ENCODE measurements at regions not wholly inside any gene's neighbourhood (a gene's known extent, or its start where the extent isn't known, plus 50 kb on each side); places are given as distances from the start of the nearest gene placed in this dataset.

DNA sequence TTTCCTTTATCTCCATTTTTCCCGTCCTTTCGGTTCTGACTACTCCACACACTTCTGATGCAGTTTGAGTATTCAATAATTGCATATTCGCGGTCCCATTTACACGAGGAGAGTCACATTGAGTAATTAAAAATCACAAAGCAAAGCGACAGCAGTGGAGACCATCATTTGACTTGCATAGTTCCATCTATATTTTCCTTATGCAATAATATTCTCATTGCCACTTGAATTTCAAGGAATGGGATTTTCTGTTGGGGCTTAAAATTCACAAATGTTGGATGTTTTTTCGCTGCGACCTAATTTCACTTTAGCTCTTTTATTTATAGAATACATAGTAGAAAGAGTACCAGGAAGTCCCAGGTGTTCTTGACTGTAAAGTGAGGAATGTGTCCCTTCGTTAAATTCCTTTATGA is 186.8 kb downstream of the ZEB2 start:
- peak overlapping the region; percentile 51 for H3K9ac ChIP-seq (ENCODE audit: low read length)
- H3K4me1 ChIP-seq (ENCODE audit: insufficient read depth, low read length), result peaks cover 10% of the 10 kb centered on the region
- H3K27me3 ChIP-seq (ENCODE audit: control insufficient read depth in 1 of 2, insufficient read depth in 2 of 2, low read length in 2 of 2), result no peaks in the 10 kb centered on the region
- H3K36me3 ChIP-seq (ENCODE audit: insufficient read depth, low read length), result no peaks in the 10 kb centered on the region
- peak overlapping the region; percentile 29 to 64 for H3K4me3 ChIP-seq (ENCODE audit: low read depth in 1 of 2, low read length in 2 of 2)
- H3K27ac ChIP-seq (ENCODE audit: low read depth, low read length), result no peak overlapping the region
- H3K9me3 ChIP-seq (ENCODE audit: low read length), result no peaks in the 10 kb centered on the region

- H3K4me3 ChIP-seq (ENCODE audit: low read depth in 1 of 2, low read length in 2 of 2), result peak overlapping the region; percentile 29 to 64
- H3K36me3 ChIP-seq (ENCODE audit: insufficient read depth, low read length), result no peaks in the 10 kb centered on the region
- H3K27me3 ChIP-seq (ENCODE audit: control insufficient read depth in 1 of 2, insufficient read depth in 2 of 2, low read length in 2 of 2), result no peaks in the 10 kb centered on the region
- no peaks in the 10 kb centered on the region for H3K9me3 ChIP-seq (ENCODE audit: low read length)
- H3K9ac ChIP-seq (ENCODE audit: low read length), result peak overlapping the region; percentile 51
- peaks cover 10% of the 10 kb centered on the region for H3K4me1 ChIP-seq (ENCODE audit: insufficient read depth, low read length)
- H3K27ac ChIP-seq (ENCODE audit: low read depth, low read length), result peak overlapping the region; percentile 76
Observed at GRCh38 chr2:144332356-144333142, 187.4 kb downstream of the ZEB2 start.

DNA sequence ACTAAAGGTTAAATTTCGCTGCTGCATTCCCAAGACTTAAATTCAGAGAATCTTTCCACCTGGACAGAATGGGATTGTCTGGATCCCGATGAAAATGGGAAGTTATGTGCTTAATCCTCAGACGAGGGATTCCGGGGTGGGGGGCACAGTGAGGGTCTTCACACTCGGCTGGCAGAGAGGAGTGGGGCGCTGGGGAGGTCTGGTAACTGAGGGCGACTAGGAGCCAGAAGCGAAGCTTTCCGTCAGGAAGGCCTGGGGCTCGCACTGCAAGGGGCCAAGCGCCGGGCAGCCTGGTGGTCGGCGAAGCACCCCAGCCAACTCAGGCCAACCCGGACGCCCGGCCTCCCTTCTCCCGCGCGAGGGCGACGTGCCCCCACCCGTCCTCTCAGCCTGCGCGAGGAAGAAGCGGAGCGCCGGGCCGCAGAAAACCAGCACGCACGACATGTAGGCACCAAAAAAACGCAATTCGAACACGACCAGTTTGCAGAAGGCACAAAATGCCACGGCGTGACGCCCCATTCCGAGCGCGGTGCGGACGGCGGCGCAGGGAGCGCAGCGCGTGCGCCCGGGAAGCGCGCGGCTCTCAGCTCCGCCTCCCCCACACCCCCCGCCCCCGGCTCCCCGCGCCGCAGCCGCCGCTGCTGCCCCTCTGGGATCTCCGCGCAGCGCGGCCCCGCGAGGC is 188.1 kb downstream of the ZEB2 start:
- Histone ChIP-seq H3K4me3 (ENCODE audit: low read depth in 1 of 2, low read length in 2 of 2) (peak overlapping the region; percentile 53 to 83), H3K4me1 (ENCODE audit: insufficient read depth, low read length) (peaks cover 10% of the 10 kb centered on the region), H3K36me3 (ENCODE audit: insufficient read depth, low read length) (no peaks in the 10 kb centered on the region), H3K27ac (ENCODE audit: low read depth, low read length) (peak overlapping the region; percentile 76), H3K27me3 (ENCODE audit: control insufficient read depth in 1 of 2, insufficient read depth in 2 of 2, low read length in 2 of 2) (no peaks in the 10 kb centered on the region), H3K9ac (ENCODE audit: low read length) (peak overlapping the region; percentile 34), H3K9me3 (ENCODE audit: low read length) (no peaks in the 10 kb centered on the region)

GRCh38 chr2:144330951-144331673 is 188.8 kb downstream of the ZEB2 start:
- Histone ChIP-seq H3K27me3 (ENCODE audit: control insufficient read depth in 1 of 2, insufficient read depth in 2 of 2, low read length in 2 of 2) (no peaks in the 10 kb centered on the region), H3K4me3 (ENCODE audit: low read depth in 1 of 2, low read length in 2 of 2) (peak overlapping the region; percentile 53 to 83), H3K9ac (ENCODE audit: low read length) (peak overlapping the region; percentile 34), H3K9me3 (ENCODE audit: low read length) (no peaks in the 10 kb centered on the region), H3K36me3 (ENCODE audit: insufficient read depth, low read length) (no peaks in the 10 kb centered on the region), H3K27ac (ENCODE audit: low read depth, low read length) (peak overlapping the region; percentile 76), H3K4me1 (ENCODE audit: insufficient read depth, low read length) (peaks cover 10% of the 10 kb centered on the region)

GRCh38 chr2:144329472-144329871 is 190.4 kb downstream of the ZEB2 start:
- no peak overlapping the region for H3K27ac ChIP-seq (ENCODE audit: low read depth, low read length)
- no peak overlapping the region for H3K9ac ChIP-seq (ENCODE audit: low read length)
- peaks cover 10% of the 10 kb centered on the region for H3K4me1 ChIP-seq (ENCODE audit: insufficient read depth, low read length)
- no peaks in the 10 kb centered on the region for H3K27me3 ChIP-seq (ENCODE audit: control insufficient read depth in 1 of 2, insufficient read depth in 2 of 2, low read length in 2 of 2)
- H3K4me3 ChIP-seq (ENCODE audit: low read depth in 1 of 2, low read length in 2 of 2), result no peak overlapping the region
- no peaks in the 10 kb centered on the region for H3K9me3 ChIP-seq (ENCODE audit: low read length)
- H3K36me3 ChIP-seq (ENCODE audit: insufficient read depth, low read length), result no peaks in the 10 kb centered on the region

GRCh38 chr2:144328938-144329337 is 191.0 kb downstream of the ZEB2 start:
- no peaks in the 10 kb centered on the region for H3K36me3 ChIP-seq (ENCODE audit: insufficient read depth, low read length)
- H3K4me3 ChIP-seq (ENCODE audit: low read depth in 1 of 2, low read length in 2 of 2), result no peak overlapping the region
- no peak overlapping the region for H3K9ac ChIP-seq (ENCODE audit: low read length)
- no peak overlapping the region for H3K27ac ChIP-seq (ENCODE audit: low read depth, low read length)
- no peaks in the 10 kb centered on the region for H3K9me3 ChIP-seq (ENCODE audit: low read length)
- H3K4me1 ChIP-seq (ENCODE audit: insufficient read depth, low read length), result peaks cover 10% of the 10 kb centered on the region
- H3K27me3 ChIP-seq (ENCODE audit: control insufficient read depth in 1 of 2, insufficient read depth in 2 of 2, low read length in 2 of 2), result no peaks in the 10 kb centered on the region

DNA sequence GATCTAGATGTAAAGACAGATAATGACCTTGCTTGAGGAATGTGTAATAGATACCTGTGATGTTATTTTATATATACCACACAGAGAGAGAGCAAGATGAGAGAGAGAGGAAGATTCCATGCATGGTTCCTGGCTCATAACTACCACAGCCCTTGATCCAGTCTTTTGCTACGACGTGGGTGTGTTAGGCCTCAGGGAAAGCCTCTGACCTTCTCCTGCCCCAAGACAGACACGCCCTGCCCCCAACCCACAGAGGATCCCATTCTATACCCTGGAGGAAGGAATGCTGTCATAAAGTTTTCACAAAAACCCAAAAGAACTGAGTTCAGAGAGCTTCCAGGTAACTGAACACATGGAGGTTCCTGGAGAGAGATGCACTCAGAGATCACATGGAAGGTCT is 193.1 kb downstream of the ZEB2 start:
- Histone ChIP-seq H3K27me3 (ENCODE audit: control insufficient read depth in 1 of 2, insufficient read depth in 2 of 2, low read length in 2 of 2) (no peaks in the 10 kb centered on the region), H3K36me3 (ENCODE audit: insufficient read depth, low read length) (no peaks in the 10 kb centered on the region), H3K4me1 (ENCODE audit: insufficient read depth, low read length) (peaks cover 6% of the 10 kb centered on the region), H3K9me3 (ENCODE audit: low read length) (no peaks in the 10 kb centered on the region), H3K9ac (ENCODE audit: low read length) (no peak overlapping the region), H3K27ac (ENCODE audit: low read depth, low read length) (no peak overlapping the region), H3K4me3 (ENCODE audit: low read depth in 1 of 2, low read length in 2 of 2) (no peak overlapping the region)

- H3K4me1 ChIP-seq (ENCODE audit: insufficient read depth, low read length), result no peaks in the 10 kb centered on the region
- H3K36me3 ChIP-seq (ENCODE audit: insufficient read depth, low read length), result no peaks in the 10 kb centered on the region
- H3K27ac ChIP-seq (ENCODE audit: low read depth, low read length), result no peak overlapping the region
- no peak overlapping the region for H3K9ac ChIP-seq (ENCODE audit: low read length)
- no peaks in the 10 kb centered on the region for H3K9me3 ChIP-seq (ENCODE audit: low read length)
- no peaks in the 10 kb centered on the region for H3K27me3 ChIP-seq (ENCODE audit: control insufficient read depth in 1 of 2, insufficient read depth in 2 of 2, low read length in 2 of 2)
- no peak overlapping the region for H3K4me3 ChIP-seq (ENCODE audit: low read depth in 1 of 2, low read length in 2 of 2)
Observed at GRCh38 chr2:144325086-144325485, 194.8 kb downstream of the ZEB2 start.

DNA sequence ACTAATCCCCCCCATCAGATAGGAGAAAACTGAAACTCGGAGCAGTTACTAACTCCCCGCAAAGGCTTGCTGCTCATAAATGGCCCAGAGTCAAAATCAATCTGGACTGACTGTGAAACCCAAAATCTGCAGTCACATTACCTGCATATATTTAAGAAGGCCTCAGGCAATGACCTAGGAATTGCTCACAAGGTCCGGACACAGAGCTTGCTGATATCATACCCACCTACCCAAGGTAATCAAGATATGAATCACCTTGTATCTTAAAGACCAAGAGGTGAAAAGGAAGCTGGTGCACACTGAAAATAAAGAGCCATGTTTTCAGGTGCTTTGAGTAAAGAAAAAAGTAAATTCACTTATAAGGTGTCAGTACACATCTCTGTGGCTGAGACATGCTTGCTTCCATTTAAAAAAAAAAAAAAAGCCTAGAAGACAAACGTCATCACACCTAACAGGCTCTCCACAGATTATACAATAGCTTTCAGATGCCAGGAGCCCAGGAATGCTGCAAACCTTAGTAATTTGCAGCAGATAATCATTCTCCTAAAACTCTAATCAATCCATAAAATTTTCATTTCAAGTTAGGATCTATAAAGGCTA is 195.4 kb downstream of the ZEB2 start:
- H3K9me3 ChIP-seq (ENCODE audit: low read length), result no peaks in the 10 kb centered on the region
- H3K9ac ChIP-seq (ENCODE audit: low read length), result no peak overlapping the region
- H3K4me3 ChIP-seq (ENCODE audit: low read depth in 1 of 2, low read length in 2 of 2), result no peak overlapping the region
- no peaks in the 10 kb centered on the region for H3K4me1 ChIP-seq (ENCODE audit: insufficient read depth, low read length)
- H3K36me3 ChIP-seq (ENCODE audit: insufficient read depth, low read length), result no peaks in the 10 kb centered on the region
- H3K27ac ChIP-seq (ENCODE audit: low read depth, low read length), result no peak overlapping the region
- no peaks in the 10 kb centered on the region for H3K27me3 ChIP-seq (ENCODE audit: control insufficient read depth in 1 of 2, insufficient read depth in 2 of 2, low read length in 2 of 2)

DNA sequence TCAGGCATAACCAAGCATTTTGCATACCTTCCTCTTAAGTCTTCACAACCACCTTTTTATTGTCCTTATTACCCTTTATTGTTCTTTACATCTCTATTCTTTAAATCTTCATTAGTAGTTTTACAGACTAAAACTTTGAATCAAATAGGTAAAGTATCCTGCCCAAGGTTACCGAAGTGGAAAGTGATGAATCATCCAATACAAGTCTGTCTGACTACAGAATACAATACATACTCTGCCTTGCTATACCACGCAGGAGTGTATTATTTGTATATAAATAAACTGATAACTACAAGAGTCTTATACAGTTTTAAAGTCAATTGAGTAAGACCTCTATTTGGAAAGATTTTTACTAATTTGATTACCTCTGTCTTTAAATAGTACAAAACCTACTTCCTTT is 196.0 kb downstream of the ZEB2 start:
- Histone ChIP-seq H3K4me3 (ENCODE audit: low read depth in 1 of 2, low read length in 2 of 2) (no peak overlapping the region), H3K9ac (ENCODE audit: low read length) (no peak overlapping the region), H3K9me3 (ENCODE audit: low read length) (no peaks in the 10 kb centered on the region), H3K36me3 (ENCODE audit: insufficient read depth, low read length) (no peaks in the 10 kb centered on the region), H3K4me1 (ENCODE audit: insufficient read depth, low read length) (no peaks in the 10 kb centered on the region), H3K27ac (ENCODE audit: low read depth, low read length) (no peak overlapping the region), H3K27me3 (ENCODE audit: control insufficient read depth in 1 of 2, insufficient read depth in 2 of 2, low read length in 2 of 2) (no peaks in the 10 kb centered on the region)

GRCh38 chr2:144322379-144322778 is 197.5 kb downstream of the ZEB2 start:
- Histone ChIP-seq H3K4me3 (ENCODE audit: low read depth in 1 of 2, low read length in 2 of 2) (no peak overlapping the region), H3K27ac (ENCODE audit: low read depth, low read length) (no peak overlapping the region), H3K36me3 (ENCODE audit: insufficient read depth, low read length) (no peaks in the 10 kb centered on the region), H3K4me1 (ENCODE audit: insufficient read depth, low read length) (no peaks in the 10 kb centered on the region), H3K27me3 (ENCODE audit: control insufficient read depth in 1 of 2, insufficient read depth in 2 of 2, low read length in 2 of 2) (no peaks in the 10 kb centered on the region), H3K9me3 (ENCODE audit: low read length) (no peaks in the 10 kb centered on the region), H3K9ac (ENCODE audit: low read length) (no peak overlapping the region)

Data from muscle layer of colon (tissue), 2 donors.